ENCODE measurements at regions not wholly inside any gene's neighbourhood (a gene's known extent, or its start where the extent isn't known, plus 50 kb on each side); places are given as distances from the start of the nearest gene placed in this dataset.

DNA sequence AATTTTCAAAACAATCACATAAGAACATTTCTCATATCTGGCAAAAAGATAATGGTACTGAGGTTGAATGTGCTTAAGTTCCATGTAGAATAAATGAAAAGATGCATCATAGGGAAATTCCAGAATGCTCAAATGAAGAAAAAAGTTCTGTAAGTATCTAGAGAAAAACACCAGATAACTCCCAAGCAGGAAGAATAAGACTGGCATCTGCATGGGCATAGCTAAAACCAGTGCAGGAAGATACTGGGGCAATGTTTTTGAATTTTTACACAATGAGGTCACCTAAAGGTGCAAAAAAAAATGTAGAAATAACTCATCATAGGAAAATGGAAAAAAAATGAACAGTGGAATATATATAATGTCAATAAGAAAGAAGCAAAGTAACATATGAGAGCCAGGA, 275.2 kb downstream of the BAMBI start:
- TF ChIP-seq CTCF (IDR thresholded peaks at IDR 0.05) = no peak
- TF ChIP-seq POLR2A (IDR thresholded peaks at IDR 0.05) = no peak
